ENCODE measurements at regions not wholly inside any gene's neighbourhood (a gene's known extent, or its start where the extent isn't known, plus 50 kb on each side); places are given as distances from the start of the nearest gene placed in this dataset.

DNA sequence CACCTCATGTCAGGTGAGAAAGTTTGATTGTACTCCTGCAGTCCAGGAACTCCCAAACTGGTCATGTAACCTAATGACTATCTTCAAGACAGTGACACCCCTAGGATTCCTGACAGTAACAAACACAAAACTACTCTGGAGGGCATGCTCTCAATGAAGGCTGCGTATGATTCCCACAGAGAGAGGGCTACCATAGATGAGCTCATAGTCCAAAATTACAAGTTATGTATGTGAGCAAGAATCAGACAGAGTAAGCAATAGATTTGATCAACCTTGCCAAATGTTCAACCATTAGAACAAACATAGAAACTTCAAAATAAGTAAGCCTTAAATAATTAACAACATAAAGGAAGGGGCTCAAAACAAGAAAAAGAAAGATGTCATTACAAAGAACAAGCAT, 158.1 kb downstream of the COPRS start:
- no peak for TF ChIP-seq POLR2A (IDR thresholded peaks at IDR 0.05)
- TF ChIP-seq CTCF (IDR thresholded peaks at IDR 0.05), result no peak
- no peak for TF ChIP-seq EP300 (IDR thresholded peaks at IDR 0.05)
- H3K4me3 ChIP-seq, result no peak overlapping the region
- H3K27ac ChIP-seq, result no peak overlapping the region
- H3K27me3 ChIP-seq, result no peaks in the 10 kb centered on the region
- peaks cover 0 to 14% (median 2%) of the 10 kb centered on the region in 4 donors for H3K4me1 ChIP-seq
- H3K36me3 ChIP-seq, result no peaks in the 10 kb centered on the region
- H3K9me3 ChIP-seq, result peaks cover 0 to 23% (median 0%) of the 10 kb centered on the region in 4 donors
- 80 to 84% methylated on average over 1 of the region's 1 CpG for WGBS, 2 donors
- no peak for DNase-seq (ENCODE audit: low spot score in 2 of 2)

- Histone ChIP-seq H3K27ac (no peak overlapping the region), H3K9me3 (peaks cover 0 to 23% (median 0%) of the 10 kb centered on the region in 4 donors), H3K36me3 (no peaks in the 10 kb centered on the region), H3K4me3 (no peak overlapping the region), H3K4me1 (peaks cover 0 to 23% (median 8%) of the 10 kb centered on the region in 4 donors), H3K27me3 (no peaks in the 10 kb centered on the region)
- TF ChIP-seq POLR2A (IDR thresholded peaks at IDR 0.05) (no peak), CTCF (IDR thresholded peaks at IDR 0.05) (no peak), EP300 (IDR thresholded peaks at IDR 0.05) (no peak)
- 85 to 96% methylated on average over 4 of the region's 4 CpGs for WGBS, 2 donors
- DNase-seq (ENCODE audit: low spot score in 2 of 2), result no peak
These were observed 159.2 kb downstream of the COPRS start for GRCh38 chr17:31699886-31700285.

GRCh38 chr17:31699281-31699680, 159.8 kb downstream of the COPRS start:
- Histone ChIP-seq H3K36me3 (no peaks in the 10 kb centered on the region), H3K4me1 (peaks cover 0 to 26% (median 8%) of the 10 kb centered on the region in 4 donors), H3K27ac (no peak overlapping the region), H3K27me3 (no peaks in the 10 kb centered on the region), H3K9me3 (peaks cover 0 to 23% (median 0%) of the 10 kb centered on the region in 4 donors), H3K4me3 (no peak overlapping the region)
- DNase-seq (ENCODE audit: low spot score in 2 of 2), result no peak
- WGBS, 2 donors, result 54% methylated on average over 3 of the region's 3 CpGs
- no peak for TF ChIP-seq CTCF (IDR thresholded peaks at IDR 0.05)
- no peak for TF ChIP-seq POLR2A (IDR thresholded peaks at IDR 0.05)
- no peak for TF ChIP-seq EP300 (IDR thresholded peaks at IDR 0.05)

DNA sequence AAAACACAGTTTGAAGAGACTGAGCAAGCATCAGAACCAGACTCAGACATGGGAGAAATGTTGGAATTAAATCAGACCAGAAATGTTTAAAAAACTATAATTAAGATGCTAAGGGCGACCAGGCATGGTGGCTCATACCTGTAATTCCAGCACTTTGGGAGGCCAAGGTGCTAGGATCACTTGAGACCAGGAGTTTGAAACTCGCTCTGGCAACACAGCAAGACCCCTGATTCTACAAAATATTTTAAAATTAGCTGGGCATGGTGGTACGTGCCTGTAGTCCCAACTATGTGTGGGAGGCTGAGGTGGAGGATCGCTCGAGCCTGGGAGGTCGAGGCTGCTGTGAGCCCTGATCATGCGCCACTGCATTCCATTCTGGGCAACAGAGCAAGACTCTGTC, 160.3 kb downstream of the COPRS start:
- no peak for TF ChIP-seq POLR2A (IDR thresholded peaks at IDR 0.05)
- no peak for TF ChIP-seq CTCF (IDR thresholded peaks at IDR 0.05)
- TF ChIP-seq EP300 (IDR thresholded peaks at IDR 0.05), result no peak
- Histone ChIP-seq H3K9me3 (peaks cover 0 to 23% (median 0%) of the 10 kb centered on the region in 4 donors), H3K4me1 (peaks cover 0 to 31% (median 11%) of the 10 kb centered on the region in 4 donors), H3K27ac (no peak overlapping the region), H3K36me3 (no peaks in the 10 kb centered on the region), H3K27me3 (no peaks in the 10 kb centered on the region), H3K4me3 (no peak overlapping the region)
- 87 to 90% methylated on average over 7 of the region's 7 CpGs for WGBS, 2 donors
- no peak for DNase-seq (ENCODE audit: low spot score in 2 of 2)

DNA sequence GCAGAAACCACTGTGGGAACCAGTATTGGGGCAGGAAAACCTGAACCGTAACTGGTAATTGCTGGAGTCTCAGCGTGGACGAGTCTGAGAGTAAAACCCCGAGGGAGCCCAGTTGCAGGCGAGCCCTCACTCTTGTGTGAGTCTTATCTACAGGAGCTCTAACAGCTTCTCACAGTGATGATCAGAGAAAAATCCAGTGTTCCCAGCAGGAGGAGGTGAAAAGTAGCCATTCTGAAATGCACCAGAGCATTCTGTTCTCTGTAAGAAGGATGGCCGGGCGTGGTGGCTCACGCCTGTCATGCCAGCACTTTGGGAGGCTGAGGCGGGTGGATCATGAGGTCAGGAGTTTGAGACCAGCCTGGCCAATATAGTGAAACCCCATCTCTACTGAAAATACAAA, 161.2 kb downstream of the COPRS start:
- H3K36me3 ChIP-seq, result no peaks in the 10 kb centered on the region
- WGBS, 2 donors, result 81 to 84% methylated on average over 9 of the region's 9 CpGs
- H3K27me3 ChIP-seq, result no peaks in the 10 kb centered on the region
- no peak for DNase-seq (ENCODE audit: low spot score in 2 of 2)
- H3K4me1 ChIP-seq, result peaks cover 0 to 38% (median 13%) of the 10 kb centered on the region in 4 donors
- H3K9me3 ChIP-seq, result peaks cover 0 to 23% (median 0%) of the 10 kb centered on the region in 4 donors
- no peak overlapping the region for H3K27ac ChIP-seq
- TF ChIP-seq EP300 (IDR thresholded peaks at IDR 0.05) (no peak), CTCF (IDR thresholded peaks at IDR 0.05) (no peak), POLR2A (IDR thresholded peaks at IDR 0.05) (no peak)
- H3K4me3 ChIP-seq, result no peak overlapping the region
